Body of pancreas (tissue), 4 donors: ENCODE measurements at regions not wholly inside any gene's neighbourhood (a gene's known extent, or its start where the extent isn't known, plus 50 kb on each side); places are given as distances from the start of the nearest gene placed in this dataset.

ENCODE experiments used
- ATAC-seq: fragments of 150-250 bp; one replicate; pipeline ENCODE4 v1.9.1; 2016
- DNase-seq, 4 donors: peaks; one replicate each; pipeline ENCODE4 v3.0.0-alpha.2; 2019
- H3K27ac ChIP-seq, 4 donors: fragments of 200-600 bp; sonication (generic); 1 replicate in 3 of 4; 2 replicates in 1 of 4; pipeline versions ENCODE4 v1.5.1 to v1.6.1; 2016 to 2019; ENCODE audit warnings: mild to moderate bottlenecking in 1 of 4, mixed read lengths in 1 of 4, moderate library complexity in 1 of 4
- H3K27me3 ChIP-seq, 2 donors: fragments of 200-600 bp; sonication (generic); one replicate each; pipeline ENCODE4 v1.6.0; 2016; ENCODE audit warnings: mild to moderate bottlenecking in 1 of 2
- H3K36me3 ChIP-seq, 2 donors: fragments of 200-600 bp; sonication (generic); replicated peaks in 1 of 2; 2 replicates each; pipeline ENCODE4 v1.5.1; 2016; ENCODE audit warnings: low read depth in 2 of 2; ENCODE audit not compliant: insufficient read depth in 1 of 2
- H3K4me1 ChIP-seq: fragments of 200-600 bp; sonication (generic); one replicate; pipeline ENCODE4 v1.6.0; 2016
- H3K4me3 ChIP-seq, 2 donors: fragments of 200-600 bp; sonication (generic); 1 replicate in 1 of 2; 2 replicates in 1 of 2; pipeline ENCODE4 v1.5.1; 2016 to 2019
- H3K9me3 ChIP-seq, 3 donors: fragments of 200-600 bp; sonication (generic); 1 replicate in 2 of 3; 2 replicates in 1 of 3; pipeline ENCODE4 v1.5.1; 2016
- CTCF ChIP-seq, 7 experiments: fragments of 450-650 bp in 4 of 7; fragments of 200-600 bp in 3 of 7; sonication (generic) in 3 of 7; IDR thresholded peaks; one replicate each; pipeline ENCODE4 v1.5.1; 2016 to 2019; ENCODE audit warnings: antibody characterized with exemption in 7 of 7
- POLR2A ChIP-seq, 3 donors: fragments of 450-650 bp; IDR thresholded peaks; one replicate each; pipeline ENCODE4 v1.6.1; 2016; ENCODE audit warnings: antibody characterized with exemption in 3 of 3, mild to moderate bottlenecking in 2 of 3
- WGBS, 2 donors: methylation state at CpG; one replicate each; pipeline ENCODE4 v1.1.5; 2017; 5-methylcytosine and 5-hydroxymethylcytosine counted together
- intact Hi-C: fragments of 100-400 bp; cut with DNase I; formaldehyde crosslinking; loops from one replicate; pipeline ENCODE4 v1.15.1; 2023

GRCh38 chr14:80346395-80346794 lies 135.1 kb upstream of the DIO2 start:
- Histone ChIP-seq H3K36me3 (no peaks in the 10 kb centered on the region), H3K4me1 (no peaks in the 10 kb centered on the region), H3K27ac (no peak overlapping the region), H3K4me3 (no peak overlapping the region), H3K27me3 (no peaks in the 10 kb centered on the region), H3K9me3 (no peaks in the 10 kb centered on the region)
- no peak for ATAC-seq
- TF ChIP-seq CTCF (IDR thresholded peaks at IDR 0.05) (no peak), POLR2A (IDR thresholded peaks at IDR 0.05) (no peak)
- intact Hi-C loops, result no loop called here
- DNase-seq, result no peak
- 66 to 72% methylated on average over 2 of the region's 2 CpGs for WGBS, 2 donors

DNA sequence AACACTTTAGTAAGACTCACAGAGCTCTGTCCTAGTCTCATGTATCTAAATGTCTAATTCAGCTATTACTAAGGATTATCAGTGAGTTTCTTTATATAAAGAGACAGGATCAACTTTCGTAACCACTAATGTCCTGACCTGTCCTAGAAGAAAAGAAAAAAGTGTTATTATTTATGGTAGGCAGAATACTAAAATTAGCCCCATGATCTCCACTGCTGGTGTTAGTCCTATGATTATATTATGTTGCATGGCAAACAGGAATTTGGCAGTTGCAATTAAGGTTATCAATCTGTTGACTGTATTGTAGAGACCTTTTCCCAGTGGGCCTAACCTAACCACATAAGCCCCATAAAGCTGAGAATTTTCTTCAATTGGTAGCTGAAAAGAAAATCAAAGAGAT lies 132.9 kb upstream of the DIO2 start:
- 89 to 96% methylated on average over 1 of the region's 1 CpG for WGBS, 2 donors

GRCh38 chr14:80336608-80337106 lies 125.4 kb upstream of the DIO2 start:
- Histone ChIP-seq H3K4me1 (no peaks in the 10 kb centered on the region), H3K9me3 (no peaks in the 10 kb centered on the region), H3K36me3 (no peaks in the 10 kb centered on the region), H3K4me3 (no peak overlapping the region), H3K27me3 (no peaks in the 10 kb centered on the region), H3K27ac (no peak overlapping the region)
- DNase-seq (no peak), ATAC-seq (no peak)
- TF ChIP-seq POLR2A (IDR thresholded peaks at IDR 0.05) (no peak), CTCF (IDR thresholded peaks at IDR 0.05) (no peak)
- intact Hi-C loops, result no loop called here
- 48 to 51% methylated on average over 2 of the region's 2 CpGs for WGBS, 2 donors

More for the DNA sequence above, 132.9 kb upstream of the DIO2 start:
- Histone ChIP-seq H3K4me1 (no peaks in the 10 kb centered on the region), H3K9me3 (no peaks in the 10 kb centered on the region), H3K27me3 (no peaks in the 10 kb centered on the region), H3K36me3 (no peaks in the 10 kb centered on the region), H3K4me3 (no peak overlapping the region), H3K27ac (no peak overlapping the region)
- TF ChIP-seq CTCF (IDR thresholded peaks at IDR 0.05) (no peak), POLR2A (IDR thresholded peaks at IDR 0.05) (no peak)
- DNase-seq (no peak), ATAC-seq (no peak)
- intact Hi-C loops, result no loop called here

DNA sequence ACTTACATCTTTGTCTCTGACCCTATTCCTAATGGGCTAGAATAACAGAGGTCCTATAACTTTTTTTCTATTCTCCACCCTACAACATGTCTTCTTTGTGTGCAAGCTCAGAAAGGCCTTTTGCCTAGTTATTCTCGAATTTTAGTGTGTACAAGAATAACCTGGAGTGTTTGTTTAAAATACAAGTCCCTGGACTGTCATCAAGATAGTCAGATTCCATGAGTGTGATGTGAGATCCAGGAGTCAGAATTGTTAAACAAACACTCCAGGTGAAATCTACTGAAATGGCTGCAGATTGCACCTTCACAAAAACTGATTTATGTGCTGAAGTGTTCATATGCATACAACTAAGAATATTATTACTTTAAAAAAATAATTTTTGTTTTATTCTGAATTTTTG lies 114.4 kb upstream of the DIO2 start:
- peak overlapping the region in 2 of 4 donors; percentile 10 to 17 for H3K27ac ChIP-seq
- H3K4me1 ChIP-seq, result peaks cover 11% of the 10 kb centered on the region
- intact Hi-C loops, result no loop called here
- no peaks in the 10 kb centered on the region for H3K36me3 ChIP-seq
- no peaks in the 10 kb centered on the region for H3K27me3 ChIP-seq
- no peak for TF ChIP-seq CTCF (IDR thresholded peaks at IDR 0.05)
- no peak for TF ChIP-seq POLR2A (IDR thresholded peaks at IDR 0.05)
- DNase-seq, result no peak
- no peaks in the 10 kb centered on the region for H3K9me3 ChIP-seq
- ATAC-seq, result no peak
- WGBS, 2 donors, result 7 to 11% methylated on average over 1 of the region's 1 CpG
- no peak overlapping the region for H3K4me3 ChIP-seq

- TF ChIP-seq CTCF (IDR thresholded peaks at IDR 0.05), result no peak
- TF ChIP-seq POLR2A (IDR thresholded peaks at IDR 0.05), result no peak
- 35 to 40% methylated on average over 6 of the region's 6 CpGs for WGBS, 2 donors
- Histone ChIP-seq H3K27ac (peak overlapping the region in 3 of 4 donors; percentile 10 to 29 (median 25)), H3K27me3 (no peaks in the 10 kb centered on the region), H3K9me3 (no peaks in the 10 kb centered on the region), H3K36me3 (no peaks in the 10 kb centered on the region), H3K4me1 (peaks cover 11% of the 10 kb centered on the region), H3K4me3 (no peak overlapping the region)
- ATAC-seq (peak; percentile 78), DNase-seq (peak; percentile 12 to 39 (median 28))
- intact Hi-C loops, result no loop called here
These were observed 113.8 kb upstream of the DIO2 start for GRCh38 chr14:80325112-80325511.
